ENCODE measurements at regions not wholly inside any gene's neighbourhood (a gene's known extent, or its start where the extent isn't known, plus 50 kb on each side); places are given as distances from the start of the nearest gene placed in this dataset.

- Histone ChIP-seq H3K9me1 (ENCODE audit: control insufficient read depth, extremely low read depth, insufficient read depth, low read length) (no peaks in the 10 kb centered on the region), H2AFZ (ENCODE audit: control insufficient read depth, low read length) (no peak overlapping the region), H4K20me1 (ENCODE audit: control insufficient read depth, extremely low read depth, insufficient read depth, low read length) (no peaks in the 10 kb centered on the region), H3K9me3 (ENCODE audit: control insufficient read depth, low read depth, low read length) (no peaks in the 10 kb centered on the region), H3K4me1 (ENCODE audit: control insufficient read depth, extremely low read depth, insufficient read depth, low read length) (no peaks in the 10 kb centered on the region), H3K79me2 (ENCODE audit: control insufficient read depth, insufficient read depth, low read length) (no peaks in the 10 kb centered on the region), H3K4me2 (ENCODE audit: control insufficient read depth, extremely low read depth, insufficient read depth, low read depth, low read length) (no peak overlapping the region), H3K27ac (ENCODE audit: control insufficient read depth, insufficient read depth, low read length) (no peak overlapping the region), H3K36me3 (ENCODE audit: control insufficient read depth in 2 of 2, extremely low read depth in 1 of 2, insufficient read depth in 2 of 2, low read length in 2 of 2) (no peaks in the 10 kb centered on the region), H3K4me3 (ENCODE audit: control insufficient read depth in 2 of 3, extremely low read depth in 1 of 3, insufficient read depth in 2 of 3, low read depth in 1 of 3, low read length in 3 of 3) (no peak overlapping the region), H3K9ac (ENCODE audit: control insufficient read depth, extremely low read depth, insufficient read depth, low read length) (no peak overlapping the region), H3K27me3 (ENCODE audit: control insufficient read depth, extremely low read depth, insufficient read depth, low read length) (peaks cover 4% of the 10 kb centered on the region)
- dilution Hi-C loops (cut with MboI; ENCODE audit: extremely low pct_ligation_motif_present, low sequenced_read_pairs): no loop called here
- TF ChIP-seq CTCF (optimal IDR thresholded peaks at IDR 0.05 in 1 of 3, IDR thresholded peaks at IDR 0.05 in 1 of 3, conservative IDR thresholded peaks at IDR 0.05 in 1 of 3; ENCODE audit: extremely low read depth in 1 of 3, insufficient read depth in 2 of 3, low read length in 3 of 3) (no peak), EZH2 (IDR thresholded peaks at IDR 0.05; ENCODE audit: low read length) (no peak)
- DNase-seq (ENCODE audit: low read depth, low spot score) (no peak), FAIRE-seq (no peak)
Measured at GRCh38 chrX:39437670-39438441, 636.6 kb downstream of the MID1IP1 start.

GRCh38 chrX:39438603-39439602 is 637.6 kb downstream of the MID1IP1 start:
- FAIRE-seq: no peak

More at GRCh38 chrX:39438603-39439602, 637.6 kb downstream of the MID1IP1 start:
- TF ChIP-seq CTCF (optimal IDR thresholded peaks at IDR 0.05 in 1 of 3, IDR thresholded peaks at IDR 0.05 in 1 of 3, conservative IDR thresholded peaks at IDR 0.05 in 1 of 3; ENCODE audit: extremely low read depth in 1 of 3, insufficient read depth in 2 of 3, low read length in 3 of 3) (peak in 1 of 3 experiments; percentile 31), EZH2 (IDR thresholded peaks at IDR 0.05; ENCODE audit: low read length) (no peak)
- Histone ChIP-seq H3K27ac (ENCODE audit: control insufficient read depth, insufficient read depth, low read length) (no peak overlapping the region), H3K27me3 (ENCODE audit: control insufficient read depth, extremely low read depth, insufficient read depth, low read length) (no peaks in the 10 kb centered on the region), H3K79me2 (ENCODE audit: control insufficient read depth, insufficient read depth, low read length) (no peaks in the 10 kb centered on the region), H3K4me3 (ENCODE audit: control insufficient read depth in 2 of 3, extremely low read depth in 1 of 3, insufficient read depth in 2 of 3, low read depth in 1 of 3, low read length in 3 of 3) (no peak overlapping the region), H3K36me3 (ENCODE audit: control insufficient read depth in 2 of 2, extremely low read depth in 1 of 2, insufficient read depth in 2 of 2, low read length in 2 of 2) (no peaks in the 10 kb centered on the region), H3K9me3 (ENCODE audit: control insufficient read depth, low read depth, low read length) (no peaks in the 10 kb centered on the region), H3K9me1 (ENCODE audit: control insufficient read depth, extremely low read depth, insufficient read depth, low read length) (no peaks in the 10 kb centered on the region), H3K9ac (ENCODE audit: control insufficient read depth, extremely low read depth, insufficient read depth, low read length) (no peak overlapping the region), H4K20me1 (ENCODE audit: control insufficient read depth, extremely low read depth, insufficient read depth, low read length) (no peaks in the 10 kb centered on the region), H3K4me1 (ENCODE audit: control insufficient read depth, extremely low read depth, insufficient read depth, low read length) (no peaks in the 10 kb centered on the region), H3K4me2 (ENCODE audit: control insufficient read depth, extremely low read depth, insufficient read depth, low read depth, low read length) (no peak overlapping the region), H2AFZ (ENCODE audit: control insufficient read depth, low read length) (no peak overlapping the region)
- dilution Hi-C loops (cut with MboI; ENCODE audit: extremely low pct_ligation_motif_present, low sequenced_read_pairs): no loop called here
- DNase-seq (ENCODE audit: low read depth, low spot score): no peak

All from keratinocyte (primary cell).